ENCODE measurements at regions not wholly inside any gene's neighbourhood (a gene's known extent, or its start where the extent isn't known, plus 50 kb on each side); places are given as distances from the start of the nearest gene placed in this dataset.
A peak's percentile ranks its signal among the peaks of the same experiment; 100 is the strongest.

DNA sequence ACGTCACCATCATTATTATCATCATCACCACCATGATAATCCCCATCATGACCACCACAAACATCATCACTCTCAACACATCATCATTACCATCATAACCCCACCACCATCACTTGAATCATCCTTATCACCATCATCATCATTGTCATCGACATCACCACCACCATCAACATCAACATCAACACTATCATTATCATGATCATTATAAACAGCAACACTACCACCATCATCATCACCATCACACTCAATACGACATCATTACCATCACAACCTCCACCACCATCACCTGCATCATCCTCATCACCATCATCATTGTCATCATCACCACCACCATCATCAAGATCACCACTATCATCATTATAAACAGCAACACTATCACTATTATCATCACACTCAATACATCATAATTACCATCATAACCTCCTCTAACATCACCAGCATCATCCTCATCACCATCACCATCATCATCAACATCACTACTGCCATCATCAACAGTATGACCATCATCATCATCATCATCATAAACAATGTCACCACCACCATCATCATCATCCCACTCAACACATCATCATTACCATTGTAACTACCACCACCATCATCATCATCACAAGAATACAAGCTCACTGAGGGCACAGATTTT is 78.7 kb downstream of the MBD3L1 start:
- Mint-ChIP-seq H3K4me1 (no peaks in the 10 kb centered on the region), H3K4me3 (no peak overlapping the region), H3K27ac (no peak overlapping the region), H3K36me3 (no peaks in the 10 kb centered on the region), H3K9me3 (peaks cover 0 to 7% (median 3%) of the 10 kb centered on the region in 7 donors), H3K27me3 (no peaks in the 10 kb centered on the region)
- no peaks in the 10 kb centered on the region for H3K27me3 ChIP-seq (ENCODE audit: control insufficient read depth, insufficient read depth, low read length)
- no peak overlapping the region for H3K27ac ChIP-seq (ENCODE audit: insufficient read depth, low read length, poor library complexity, severe bottlenecking)
- ATAC-seq (ENCODE audit: low read depth in 2 of 2) (no peak), DNase-seq (no peak)
- H3K9me3 ChIP-seq (ENCODE audit: control insufficient read depth in 2 of 2, low read length in 2 of 2): peaks cover 0 to 2% of the 10 kb centered on the region in 2 experiments
- no peaks in the 10 kb centered on the region for H3K36me3 ChIP-seq (ENCODE audit: control insufficient read depth, insufficient read depth, low read length)
- no peaks in the 10 kb centered on the region for H3K4me1 ChIP-seq (ENCODE audit: control insufficient read depth, insufficient read depth, low read length, poor library complexity, severe bottlenecking)
- H3K4me3 ChIP-seq (ENCODE audit: low read depth, low read length): no peak overlapping the region

DNA sequence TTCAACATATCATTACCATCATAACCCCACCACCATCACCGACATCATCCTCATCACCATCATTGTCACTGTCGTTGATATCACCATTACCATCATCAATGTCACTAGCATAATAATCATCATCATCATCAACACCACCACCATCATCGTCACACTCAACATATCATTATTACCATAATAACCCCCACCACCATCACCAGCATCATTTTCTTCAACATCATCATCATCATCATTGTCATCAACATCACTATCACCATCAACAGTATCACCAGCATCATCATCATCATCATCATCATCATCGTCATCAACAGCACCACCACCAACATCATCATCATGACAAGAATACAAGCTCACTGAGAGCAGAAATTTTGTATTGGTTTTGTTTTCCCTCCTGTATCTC is 83.8 kb downstream of the MBD3L1 start:
- Histone ChIP-seq H3K4me3 (ENCODE audit: low read depth, low read length) (no peak overlapping the region), H3K27ac (ENCODE audit: insufficient read depth, low read length, poor library complexity, severe bottlenecking) (no peak overlapping the region), H3K9me3 (ENCODE audit: control insufficient read depth in 2 of 2, low read length in 2 of 2) (no peaks in the 10 kb centered on the region), H3K36me3 (ENCODE audit: control insufficient read depth, insufficient read depth, low read length) (no peaks in the 10 kb centered on the region), H3K27me3 (ENCODE audit: control insufficient read depth, insufficient read depth, low read length) (no peaks in the 10 kb centered on the region), H3K4me1 (ENCODE audit: control insufficient read depth, insufficient read depth, low read length, poor library complexity, severe bottlenecking) (no peaks in the 10 kb centered on the region)
- Mint-ChIP-seq H3K27me3 (no peaks in the 10 kb centered on the region), H3K27ac (no peak overlapping the region), H3K9me3 (peaks cover 0 to 2% (median 0%) of the 10 kb centered on the region in 7 donors), H3K4me3 (no peak overlapping the region), H3K4me1 (no peaks in the 10 kb centered on the region), H3K36me3 (no peaks in the 10 kb centered on the region)
- no peak for ATAC-seq (ENCODE audit: low read depth in 2 of 2)
- no peak for DNase-seq

DNA sequence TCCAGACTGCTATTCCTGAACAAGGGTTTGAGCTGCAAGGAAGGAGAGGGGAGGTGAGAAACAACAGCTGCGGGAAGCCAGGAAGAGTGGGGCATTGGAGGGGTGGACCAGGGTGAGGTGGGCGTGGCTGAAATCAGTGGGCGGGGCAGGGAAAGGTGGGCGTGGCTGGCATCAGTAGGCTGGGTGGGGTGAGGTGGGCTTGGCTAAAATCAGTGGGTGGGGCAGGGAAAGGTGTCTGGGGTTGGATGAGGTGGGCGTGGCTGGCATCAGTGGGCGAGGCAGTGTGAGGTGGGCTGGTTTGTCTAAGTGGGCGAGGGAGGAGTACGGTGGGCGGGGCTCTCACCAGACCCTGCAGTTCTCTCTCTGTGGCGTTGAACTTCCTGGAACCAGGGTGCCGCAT is 87.6 kb downstream of the MUC16 start:
- Histone ChIP-seq H3K4me1 (ENCODE audit: control insufficient read depth, insufficient read depth, low read length, poor library complexity, severe bottlenecking) (no peaks in the 10 kb centered on the region), H3K27ac (ENCODE audit: insufficient read depth, low read length, poor library complexity, severe bottlenecking) (no peak overlapping the region), H3K36me3 (ENCODE audit: control insufficient read depth, insufficient read depth, low read length) (no peaks in the 10 kb centered on the region), H3K4me3 (ENCODE audit: low read depth, low read length) (no peak overlapping the region), H3K9me3 (ENCODE audit: control insufficient read depth in 2 of 2, low read length in 2 of 2) (no peaks in the 10 kb centered on the region), H3K27me3 (ENCODE audit: control insufficient read depth, insufficient read depth, low read length) (no peaks in the 10 kb centered on the region)
- Mint-ChIP-seq H3K27ac (no peak overlapping the region), H3K4me3 (no peak overlapping the region), H3K27me3 (no peaks in the 10 kb centered on the region), H3K36me3 (no peaks in the 10 kb centered on the region), H3K4me1 (peaks cover 0 to 3% (median 0%) of the 10 kb centered on the region in 4 donors), H3K9me3 (peaks cover 0 to 5% (median 2%) of the 10 kb centered on the region in 7 donors)
- no peak for ATAC-seq (ENCODE audit: low read depth in 2 of 2)
- no peak for DNase-seq

DNA sequence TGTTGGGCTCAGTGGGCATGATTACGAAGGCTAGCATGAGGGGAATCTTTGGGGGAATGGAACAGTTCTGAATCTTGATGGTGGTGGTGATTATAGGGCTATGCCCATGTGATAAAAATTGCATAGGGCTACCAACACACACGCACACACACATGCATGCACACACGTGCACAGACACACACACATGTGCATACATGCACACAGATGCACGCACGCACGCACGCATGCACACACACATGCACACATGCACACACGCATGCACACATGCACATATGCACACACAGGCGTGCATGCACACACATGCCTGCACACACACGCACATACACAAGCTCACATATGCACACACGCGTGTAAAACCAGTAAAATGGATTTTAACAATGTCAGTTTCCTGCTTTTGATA is 85.9 kb downstream of the MUC16 start:
- Mint-ChIP-seq H3K27me3 (no peaks in the 10 kb centered on the region), H3K9me3 (peaks cover 0 to 8% (median 2%) of the 10 kb centered on the region in 7 donors), H3K4me3 (no peak overlapping the region), H3K36me3 (no peaks in the 10 kb centered on the region), H3K4me1 (peaks cover 0 to 3% (median 0%) of the 10 kb centered on the region in 4 donors), H3K27ac (no peak overlapping the region)
- no peaks in the 10 kb centered on the region for H3K4me1 ChIP-seq (ENCODE audit: control insufficient read depth, insufficient read depth, low read length, poor library complexity, severe bottlenecking)
- H3K9me3 ChIP-seq (ENCODE audit: control insufficient read depth in 2 of 2, low read length in 2 of 2): no peaks in the 10 kb centered on the region
- H3K27ac ChIP-seq (ENCODE audit: insufficient read depth, low read length, poor library complexity, severe bottlenecking): no peak overlapping the region
- H3K4me3 ChIP-seq (ENCODE audit: low read depth, low read length): no peak overlapping the region
- H3K36me3 ChIP-seq (ENCODE audit: control insufficient read depth, insufficient read depth, low read length): no peaks in the 10 kb centered on the region
- ATAC-seq (ENCODE audit: low read depth in 2 of 2) (no peak), DNase-seq (no peak)
- H3K27me3 ChIP-seq (ENCODE audit: control insufficient read depth, insufficient read depth, low read length): no peaks in the 10 kb centered on the region

DNA sequence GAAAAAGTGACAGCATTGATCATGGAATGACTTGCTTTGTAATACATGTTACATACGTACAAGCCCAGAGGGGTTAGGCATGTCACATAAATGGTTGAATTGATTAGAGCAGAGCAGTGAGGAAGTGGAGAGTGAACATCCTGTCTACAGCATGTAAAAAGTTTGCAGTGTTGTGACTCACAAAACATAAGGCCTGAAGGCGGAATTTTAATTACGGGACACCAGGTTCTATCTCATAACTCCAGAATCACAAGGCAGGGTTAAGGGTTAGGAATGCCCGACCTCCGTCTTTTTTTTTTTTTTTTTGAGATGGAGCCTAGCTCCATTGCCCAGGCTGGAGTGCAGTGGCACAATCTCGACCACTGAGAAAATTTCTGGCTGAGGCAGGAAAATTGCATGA is 83.9 kb downstream of the MUC16 start:
- Histone ChIP-seq H3K4me3 (ENCODE audit: low read depth, low read length) (no peak overlapping the region), H3K4me1 (ENCODE audit: control insufficient read depth, insufficient read depth, low read length, poor library complexity, severe bottlenecking) (no peaks in the 10 kb centered on the region), H3K9me3 (ENCODE audit: control insufficient read depth in 2 of 2, low read length in 2 of 2) (no peaks in the 10 kb centered on the region), H3K27ac (ENCODE audit: insufficient read depth, low read length, poor library complexity, severe bottlenecking) (no peak overlapping the region), H3K27me3 (ENCODE audit: control insufficient read depth, insufficient read depth, low read length) (no peaks in the 10 kb centered on the region), H3K36me3 (ENCODE audit: control insufficient read depth, insufficient read depth, low read length) (no peaks in the 10 kb centered on the region)
- H3K27ac Mint-ChIP-seq: no peak overlapping the region
- ATAC-seq (ENCODE audit: low read depth in 2 of 2) (no peak), DNase-seq (no peak)
- H3K27me3 Mint-ChIP-seq: no peaks in the 10 kb centered on the region
- H3K9me3 Mint-ChIP-seq: peaks cover 0 to 10% (median 5%) of the 10 kb centered on the region in 7 donors
- no peaks in the 10 kb centered on the region for H3K36me3 Mint-ChIP-seq
- H3K4me1 Mint-ChIP-seq: peaks cover 0 to 3% (median 0%) of the 10 kb centered on the region in 4 donors
- no peak overlapping the region for H3K4me3 Mint-ChIP-seq

DNA sequence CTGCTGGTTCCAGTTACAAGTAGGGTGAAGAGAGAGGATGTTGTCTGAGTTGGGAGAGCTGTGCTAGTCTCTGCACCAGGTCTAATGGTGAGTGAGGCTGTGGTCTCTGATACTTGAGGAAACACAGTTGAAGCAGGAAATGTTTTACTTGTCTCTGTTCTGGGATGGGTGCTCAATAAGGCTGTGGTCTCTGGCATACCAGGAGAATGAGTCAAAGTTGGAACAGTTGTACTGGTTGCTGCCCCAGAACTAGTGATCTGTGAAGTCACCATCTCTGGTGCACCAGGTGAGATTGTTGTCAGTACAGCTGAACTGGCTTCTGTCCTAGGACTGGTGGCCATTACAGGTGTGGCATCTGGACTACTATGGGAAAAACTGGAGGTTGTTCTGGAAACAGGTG is 74.7 kb downstream of the MUC16 start:
- DNase-seq (no peak), ATAC-seq (ENCODE audit: low read depth in 2 of 2) (no peak)
- no peaks in the 10 kb centered on the region for H3K9me3 ChIP-seq (ENCODE audit: control insufficient read depth in 2 of 2, low read length in 2 of 2)
- no peaks in the 10 kb centered on the region for H3K36me3 ChIP-seq (ENCODE audit: control insufficient read depth, insufficient read depth, low read length)
- no peak overlapping the region for H3K4me3 ChIP-seq (ENCODE audit: low read depth, low read length)
- Mint-ChIP-seq H3K27me3 (no peaks in the 10 kb centered on the region), H3K36me3 (no peaks in the 10 kb centered on the region), H3K27ac (no peak overlapping the region), H3K9me3 (peaks cover under 1 to 13% (median 3%) of the 10 kb centered on the region in 7 donors), H3K4me3 (no peak overlapping the region), H3K4me1 (no peaks in the 10 kb centered on the region)
- no peaks in the 10 kb centered on the region for H3K27me3 ChIP-seq (ENCODE audit: control insufficient read depth, insufficient read depth, low read length)
- no peaks in the 10 kb centered on the region for H3K4me1 ChIP-seq (ENCODE audit: control insufficient read depth, insufficient read depth, low read length, poor library complexity, severe bottlenecking)
- no peak overlapping the region for H3K27ac ChIP-seq (ENCODE audit: insufficient read depth, low read length, poor library complexity, severe bottlenecking)

DNA sequence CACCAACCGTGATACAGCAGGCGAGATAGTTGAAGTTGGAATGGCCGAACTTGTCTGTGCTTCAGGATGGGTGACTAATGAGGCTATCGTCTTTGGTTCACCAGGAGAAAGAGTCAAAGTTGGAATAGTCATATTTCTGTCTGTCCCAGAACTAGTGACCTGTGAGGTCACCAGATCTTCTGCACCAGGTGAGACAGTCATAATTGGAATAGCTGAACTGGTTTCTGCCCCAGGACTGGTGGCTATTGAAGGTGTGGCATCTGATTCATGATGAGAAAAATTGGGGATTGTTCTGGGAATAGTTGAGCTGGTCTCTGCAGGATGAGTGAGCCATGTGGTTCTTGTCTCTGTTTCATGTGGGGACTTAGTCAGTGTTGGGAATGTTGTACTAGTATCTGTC is 71.6 kb downstream of the MUC16 start:
- H3K27me3 ChIP-seq (ENCODE audit: control insufficient read depth, insufficient read depth, low read length): no peaks in the 10 kb centered on the region
- Mint-ChIP-seq H3K4me1 (no peaks in the 10 kb centered on the region), H3K27ac (peak overlapping the region in 1 of 3 donors; percentile 87), H3K9me3 (peaks cover 0 to 10% (median 5%) of the 10 kb centered on the region in 7 donors), H3K27me3 (no peaks in the 10 kb centered on the region), H3K4me3 (no peak overlapping the region), H3K36me3 (no peaks in the 10 kb centered on the region)
- H3K36me3 ChIP-seq (ENCODE audit: control insufficient read depth, insufficient read depth, low read length): no peaks in the 10 kb centered on the region
- DNase-seq: no peak
- H3K4me1 ChIP-seq (ENCODE audit: control insufficient read depth, insufficient read depth, low read length, poor library complexity, severe bottlenecking): no peaks in the 10 kb centered on the region
- ATAC-seq (ENCODE audit: low read depth in 2 of 2): no peak
- no peak overlapping the region for H3K4me3 ChIP-seq (ENCODE audit: low read depth, low read length)
- no peak overlapping the region for H3K27ac ChIP-seq (ENCODE audit: insufficient read depth, low read length, poor library complexity, severe bottlenecking)
- no peaks in the 10 kb centered on the region for H3K9me3 ChIP-seq (ENCODE audit: control insufficient read depth in 2 of 2, low read length in 2 of 2)

Measured in CD4-positive, CD25-positive, alpha-beta regulatory T cell (primary cell).